Hematopoietic multipotent progenitor cell treated with erythropoietin and hydrocortisone succinate and interleukin-3 and kit ligand, for 17 days (in vitro differentiated cells): ENCODE measurements at regions not wholly inside any gene's neighbourhood (a gene's known extent, or its start where the extent isn't known, plus 50 kb on each side); places are given as distances from the start of the nearest gene placed in this dataset.
"Not testable (repeated sequence)": the region's sequence is repeated elsewhere in the genome, so short reads cannot be mapped to it uniquely, and the experiment has no call there.

ENCODE experiments used
- DNase-seq: peaks from one replicate; pipeline ENCODE4 v3.0.0-alpha.2; 2015; ENCODE audit warnings: low spot score

GRCh38 chr2:64919261-64919660 lies 69.9 kb upstream of the SLC1A4 start:
- DNase-seq, result no peak

GRCh38 chr2:64922482-64923384 lies 66.5 kb upstream of the SLC1A4 start:
- no peak for DNase-seq

- no peak for DNase-seq
These were observed 65.9 kb upstream of the SLC1A4 start for GRCh38 chr2:64923385-64923710.

- DNase-seq, result no peak
These were observed 64.8 kb upstream of the SLC1A4 start for GRCh38 chr2:64924170-64924934.

- DNase-seq, result not testable (repeated sequence)
These were observed 63.1 kb upstream of the SLC1A4 start for GRCh38 chr2:64925930-64926722.

- DNase-seq, result no peak
These were observed 60.4 kb upstream of the SLC1A4 start for GRCh38 chr2:64928813-64929212.

- DNase-seq, result no peak
These were observed 59.9 kb upstream of the SLC1A4 start for GRCh38 chr2:64929333-64929732.

- DNase-seq, result no peak
These were observed 58.9 kb upstream of the SLC1A4 start for GRCh38 chr2:64930258-64930671.

GRCh38 chr2:64931246-64932115 lies 57.7 kb upstream of the SLC1A4 start:
- DNase-seq, result no peak

GRCh38 chr2:64932116-64932370 lies 57.2 kb upstream of the SLC1A4 start:
- no peak for DNase-seq

- no peak for DNase-seq
These were observed 56.6 kb upstream of the SLC1A4 start for GRCh38 chr2:64932371-64933216.

- DNase-seq, result no peak
These were observed 54.7 kb upstream of the SLC1A4 start for GRCh38 chr2:64934530-64934929.

- no peak for DNase-seq
These were observed 52.4 kb upstream of the SLC1A4 start for GRCh38 chr2:64936809-64937208.

GRCh38 chr2:64937314-64937686 lies 51.9 kb upstream of the SLC1A4 start:
- not testable (repeated sequence) for DNase-seq

GRCh38 chr2:64937687-64938491 lies 51.3 kb upstream of the SLC1A4 start:
- no peak for DNase-seq

GRCh38 chr2:64938607-64939285 lies 50.5 kb upstream of the SLC1A4 start:
- DNase-seq, result no peak

- no peak for DNase-seq
These were observed 49.8 kb upstream of the SLC1A4 start for GRCh38 chr2:64939332-64939917.
